HepG2 (cell line): ENCODE measurements at regions not wholly inside any gene's neighbourhood (a gene's known extent, or its start where the extent isn't known, plus 50 kb on each side); places are given as distances from the start of the nearest gene placed in this dataset.

ENCODE experiments used
- ATAC-seq: fragments of 200-7000 bp; cut with Tn5 transposase; 3 replicates; pipeline ENCODE4 v1.9.1; 2020; ENCODE audit warnings: mild to moderate bottlenecking, moderate library complexity
- BruUV-seq: library from RNA; stranded (reverse); fragments of 400-500 nt; replicated peaks from 2 replicates; lab custom pipeline; 2021; lab: Mats Ljungman, UMichigan
- CTCF ChIA-PET: fragments of 300-600 bp; formaldehyde crosslinking; extraction: SDS; loops from one replicate; lab custom pipeline; 2021; ENCODE audit warnings: low total read pairs, inconsistent platforms, low intra/inter-chr PET ratio; lab: Yijun Ruan, JAX
- POLR2A ChIA-PET: fragments of 350-600 bp; sonication (Branson Sonifier 250); formaldehyde crosslinking; loops from one replicate; lab custom pipeline; 2020; ENCODE audit warnings: antibody characterized with exemption, inconsistent platforms; lab: Yijun Ruan, JAX
- DNase-seq: peaks from one replicate; pipeline ENCODE4 v3.0.0-alpha.2; 2015; ENCODE audit warnings: low spot score
- FAIRE-seq: peaks from 3 replicates; lab custom pipeline; 2011; peaks lifted over from hg19 to GRCh38; lab: Jason Lieb, UNC
- H2AFZ ChIP-seq: one replicate; pipeline ENCODE4 v1.6.1; 2011; ENCODE audit warnings: low read length, inconsistent platforms
- H3K27ac ChIP-seq: fragments of 300-600 bp; 3 replicates; pipeline ENCODE4 v1.8.0; 2011; ENCODE audit warnings: mixed run types, mild to moderate bottlenecking, mixed read lengths, low read length, inconsistent platforms; ENCODE audit not compliant: insufficient read depth; ENCODE audit errors: extremely low read length
- H3K27me3 ChIP-seq, 2 experiments: fragments of 200-600 bp in 1 of 2; 2 replicates in 1 of 2; 3 replicates in 1 of 2; pipeline versions ENCODE4 v1.6.0 to v1.8.0; 2011; ENCODE audit warnings: low read length in 2 of 2, mild to moderate bottlenecking in 2 of 2, moderate library complexity in 2 of 2, inconsistent platforms in 1 of 2; ENCODE audit not compliant: insufficient read depth in 2 of 2, control insufficient read depth in 1 of 2
- H3K36me3 ChIP-seq, 2 experiments: fragments of 200-600 bp in 1 of 2; replicated peaks in 1 of 2; 2 replicates in 1 of 2; 3 replicates in 1 of 2; pipeline versions ENCODE4 v1.5.1 to v1.8.0; 2011; ENCODE audit warnings: low read length in 2 of 2, inconsistent platforms in 1 of 2; ENCODE audit not compliant: insufficient read depth in 2 of 2, control insufficient read depth in 1 of 2
- H3K4me1 ChIP-seq: 2 replicates; pipeline ENCODE4 v1.5.1; 2012; ENCODE audit warnings: low read length, inconsistent platforms; ENCODE audit not compliant: insufficient read depth
- H3K4me2 ChIP-seq: 2 replicates; pipeline ENCODE4 v1.6.0; 2011; ENCODE audit warnings: low read depth, low read length, inconsistent platforms
- H3K4me3 ChIP-seq, 3 experiments: fragments of 200-600 bp in 1 of 3; sonication (generic), shearing (Covaris generic) in 1 of 3; replicated peaks in 1 of 3; 2 replicates each; pipeline ENCODE4 v1.5.1; 2011 to 2016; ENCODE audit warnings: low read length in 3 of 3, inconsistent platforms in 2 of 3, low read depth in 2 of 3, mild to moderate bottlenecking in 2 of 3, control low read depth in 1 of 3, mixed read lengths in 1 of 3; ENCODE audit not compliant: insufficient read depth in 1 of 3
- H3K79me2 ChIP-seq: one replicate; pipeline ENCODE4 v1.6.1; 2011; ENCODE audit warnings: low read length, inconsistent platforms; ENCODE audit not compliant: insufficient read depth
- H3K9ac ChIP-seq: 2 replicates; pipeline ENCODE4 v1.6.0; 2011; ENCODE audit warnings: mild to moderate bottlenecking, low read depth, low read length, inconsistent platforms; ENCODE audit not compliant: insufficient read depth
- H3K9me3 ChIP-seq: 2 replicates; pipeline ENCODE4 v1.5.1; 2012; ENCODE audit warnings: mild to moderate bottlenecking, low read length
- H4K20me1 ChIP-seq: 2 replicates; pipeline ENCODE4 v1.6.0; 2011; ENCODE audit warnings: inconsistent platforms, mild to moderate bottlenecking, low read length, moderate library complexity; ENCODE audit not compliant: insufficient read depth
- DPF2 ChIP-seq: sonication (generic); formaldehyde crosslinking; IDR thresholded peaks from 2 replicates; pipeline ENCODE4 v1.4.0; 2020; ENCODE audit warnings: mild to moderate bottlenecking, low read depth, missing genetic modification reagents, borderline replicate concordance
- MIXL1 ChIP-seq: IDR thresholded peaks from 2 replicates; pipeline ENCODE4 v1.6.1; 2016
- NFYC ChIP-seq: IDR thresholded peaks from 2 replicates; pipeline ENCODE4 v1.6.1; 2016; ENCODE audit warnings: missing genetic modification reagents, missing compliant biosample characterization
- NR2F2 ChIP-seq: IDR thresholded peaks from 2 replicates; pipeline ENCODE4 v1.6.1; 2012; ENCODE audit warnings: low read depth, inconsistent platforms, borderline replicate concordance
- NRL ChIP-seq: sonication (generic); formaldehyde crosslinking; IDR thresholded peaks from 2 replicates; pipeline ENCODE4 v1.5.0; 2020; ENCODE audit warnings: missing genetic modification reagents, mild to moderate bottlenecking, moderate library complexity, borderline replicate concordance
- PAXIP1 ChIP-seq: sonication (generic); formaldehyde crosslinking; conservative IDR thresholded peaks from 2 replicates; pipeline ENCODE4 v1.4.0; 2020; ENCODE audit warnings: mild to moderate bottlenecking, missing genetic modification reagents, moderate library complexity
- ZNF124 ChIP-seq: sonication (generic); formaldehyde crosslinking; IDR thresholded peaks from 2 replicates; pipeline ENCODE4 v1.4.0; 2020; ENCODE audit warnings: missing genetic modification reagents
- ZNF160 ChIP-seq: sonication (generic); formaldehyde crosslinking; IDR thresholded peaks from 2 replicates; pipeline ENCODE4 v1.8.0; 2022; ENCODE audit warnings: mild to moderate bottlenecking, inconsistent platforms, missing genetic modification reagents
- ZNF317 ChIP-seq: sonication (generic); formaldehyde crosslinking; IDR thresholded peaks from 2 replicates; pipeline ENCODE4 v1.5.0; 2020; ENCODE audit warnings: mild to moderate bottlenecking, missing genetic modification reagents
- ZNF496 ChIP-seq: sonication (generic); formaldehyde crosslinking; IDR thresholded peaks from 2 replicates; pipeline ENCODE4 v1.8.1; 2023; ENCODE audit warnings: mild to moderate bottlenecking, moderate library complexity, missing genetic modification reagents; ENCODE audit not compliant: insufficient replicate concordance
- ZNF598 ChIP-seq: sonication (generic); formaldehyde crosslinking; IDR thresholded peaks from 2 replicates; pipeline ENCODE4 v1.5.1; 2020; ENCODE audit warnings: mild to moderate bottlenecking, missing genetic modification reagents, borderline replicate concordance
- WGBS: methylation state at CpG from one replicate; pipeline ENCODE4 v1.1.6; 2017; ENCODE audit warnings: low lambda C conversion rate; 5-methylcytosine and 5-hydroxymethylcytosine counted together
- in situ Hi-C: cut with HindIII; loops from 2 replicates; pipeline ENCODE4 v1.10.0; 2017; ENCODE audit warnings: low pct_unique_long_range_greater_than_20kb; ENCODE audit not compliant: extremely low pct_ligation_motif_present
- intact Hi-C: fragments of 100-400 bp; cut with micrococcal nuclease; formaldehyde crosslinking; loops from one replicate; pipeline ENCODE4 v1.10.0; 2022; ENCODE audit not compliant: unreplicated experiment
- TF ChIP-seq, protein P1 (sequence below): sonication (generic); formaldehyde crosslinking; conservative IDR thresholded peaks from 2 replicates; pipeline ENCODE4 v1.4.0; 2020; ENCODE audit warnings: missing genetic modification reagents

GRCh38 chr1:59041646-59042277, 255.1 kb upstream of the FGGY start:
- Histone ChIP-seq H3K4me3 (no peak overlapping the region), H3K4me2 (no peak overlapping the region), H3K4me1 (peaks cover 43% of the 10 kb centered on the region), H3K36me3 (no peaks in the 10 kb centered on the region), H3K27ac (no peak overlapping the region), H3K9me3 (no peaks in the 10 kb centered on the region), H4K20me1 (no peaks in the 10 kb centered on the region), H2AFZ (no peak overlapping the region), H3K27me3 (peaks cover 0 to 3% of the 10 kb centered on the region in 2 experiments; a peak in 1 of 5 replicates), H3K9ac (no peak overlapping the region), H3K79me2 (no peaks in the 10 kb centered on the region)
- TF ChIP-seq ZNF496 (CRISPR knock-in tag) = no peak
- intact Hi-C loops = no loop called here
- POLR2A ChIA-PET = no interaction called here
- 55% methylated on average over 5 of the region's 5 CpGs for WGBS
- DNase-seq (no peak), ATAC-seq (no peak), FAIRE-seq (no peak)
- in situ Hi-C loops = no loop called here
- CTCF ChIA-PET = no interaction called here
- no TSS peak for BruUV-seq

- ATAC-seq = peak; percentile 87
- in situ Hi-C loops (no loop called here), intact Hi-C loops (no loop called here)
- POLR2A ChIA-PET = interaction anchor here (0.9 kb wide), 1 partner anchor 141 kb away, joined by 3 read pairs; no protein-coding TSS in a partner anchor
- H3K4me3 ChIP-seq = peak overlapping the region in 1 of 3 experiments; percentile 13; a peak in 1 of 6 replicates
- no peaks in the 10 kb centered on the region for H3K9me3 ChIP-seq
- peak overlapping the region; percentile 54 for H3K4me2 ChIP-seq
- WGBS = 2% methylated on average over 4 of the region's 4 CpGs
- no peak overlapping the region for H2AFZ ChIP-seq
- H3K4me1 ChIP-seq = peaks cover 48% of the 10 kb centered on the region
- BruUV-seq = no TSS peak
- peaks cover 0 to 13% of the 10 kb centered on the region in 2 experiments; a peak in 3 of 5 replicates for H3K27me3 ChIP-seq
- H3K36me3 ChIP-seq = no peaks in the 10 kb centered on the region
- peak; percentile 89 for FAIRE-seq
- DNase-seq = peak; percentile 66
- H3K79me2 ChIP-seq = no peaks in the 10 kb centered on the region
- no peaks in the 10 kb centered on the region for H4K20me1 ChIP-seq
- no peak overlapping the region for H3K9ac ChIP-seq
- no peak overlapping the region for H3K27ac ChIP-seq
- CTCF ChIA-PET = no interaction called here
- peak; percentile 60 for TF ChIP-seq DPF2 (CRISPR knock-in tag)
- TF ChIP-seq ZNF160 = no peak
- no peak for TF ChIP-seq ZNF598 (CRISPR knock-in tag)
- TF ChIP-seq ZNF124 = peak; percentile 52; the same call in 1 of the 2 replicates
- TF ChIP-seq NFYC = no peak
- peak; percentile 99 for TF ChIP-seq ZNF317 (CRISPR knock-in tag)
- peak; percentile 51; the same call in 1 of the 2 replicates for TF ChIP-seq NR2F2
- TF ChIP-seq NRL = no peak
- TF ChIP-seq, protein P1, sequence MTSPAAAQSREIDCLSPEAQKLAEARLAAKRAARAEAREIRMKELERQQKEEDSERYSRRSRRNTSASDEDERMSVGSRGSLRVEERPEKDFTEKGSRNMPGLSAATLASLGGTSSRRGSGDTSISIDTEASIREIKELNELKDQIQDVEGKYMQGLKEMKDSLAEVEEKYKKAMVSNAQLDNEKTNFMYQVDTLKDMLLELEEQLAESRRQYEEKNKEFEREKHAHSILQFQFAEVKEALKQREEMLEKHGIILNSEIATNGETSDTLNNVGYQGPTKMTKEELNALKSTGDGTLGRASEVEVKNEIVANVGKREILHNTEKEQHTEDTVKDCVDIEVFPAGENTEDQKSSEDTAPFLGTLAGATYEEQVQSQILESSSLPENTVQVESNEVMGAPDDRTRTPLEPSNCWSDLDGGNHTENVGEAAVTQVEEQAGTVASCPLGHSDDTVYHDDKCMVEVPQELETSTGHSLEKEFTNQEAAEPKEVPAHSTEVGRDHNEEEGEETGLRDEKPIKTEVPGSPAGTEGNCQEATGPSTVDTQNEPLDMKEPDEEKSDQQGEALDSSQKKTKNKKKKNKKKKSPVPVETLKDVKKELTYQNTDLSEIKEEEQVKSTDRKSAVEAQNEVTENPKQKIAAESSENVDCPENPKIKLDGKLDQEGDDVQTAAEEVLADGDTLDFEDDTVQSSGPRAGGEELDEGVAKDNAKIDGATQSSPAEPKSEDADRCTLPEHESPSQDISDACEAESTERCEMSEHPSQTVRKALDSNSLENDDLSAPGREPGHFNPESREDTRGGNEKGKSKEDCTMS (CRISPR knock-in tag) = no peak
- peak; percentile 78 for TF ChIP-seq PAXIP1
- 0 out of 2 replicates have a peak, but pooled peaks have one; percentile 33 for TF ChIP-seq MIXL1 (CRISPR knock-in tag)
These were observed 253.1 kb upstream of the FGGY start for GRCh38 chr1:59043796-59044195.
